CD4-positive, alpha-beta T cell (primary cell): ENCODE measurements at regions not wholly inside any gene's neighbourhood (a gene's known extent, or its start where the extent isn't known, plus 50 kb on each side); places are given as distances from the start of the nearest gene placed in this dataset.

Experiments used
- ATAC-seq: fragments of 200-7000 bp; cut with Tn5 transposase; one replicate; pipeline ENCODE4 v1.10.0; 2022; ENCODE audit warnings: mild to moderate bottlenecking; ENCODE audit not compliant: poor library complexity
- CTCF ChIA-PET: fragments of 350-600 bp; sonication (Branson Sonifier 250); formaldehyde crosslinking; loops from one replicate; lab custom pipeline; 2021; ENCODE audit warnings: antibody characterized with exemption, inconsistent platforms; lab: Charles Lee
- POLR2A ChIA-PET: fragments of 350-600 bp; sonication (Branson Sonifier 250); formaldehyde crosslinking; loops from one replicate; lab custom pipeline; 2021; ENCODE audit warnings: antibody characterized with exemption, inconsistent platforms; lab: Charles Lee
- DNase-seq, 14 experiments: peaks; one replicate each; pipeline ENCODE4 v3.0.0-alpha.2; 2013 to 2020; ENCODE audit warnings: mixed read lengths in 2 of 14
- H3K27ac ChIP-seq, 2 donors: one replicate each; pipeline versions ENCODE4 v1.5.1 to v1.7.0; 2013; ENCODE audit warnings: low read length in 2 of 2, low read depth in 1 of 2, mild to moderate bottlenecking in 1 of 2
- H3K27me3 ChIP-seq, 2 experiments: 1 replicate in 1 of 2; 2 replicates in 1 of 2; pipeline versions ENCODE4 v1.6.1 to v1.7.0; 2013; ENCODE audit warnings: low read length in 2 of 2, control low read depth in 1 of 2, mild to moderate bottlenecking in 1 of 2, moderate library complexity in 1 of 2; ENCODE audit not compliant: insufficient read depth in 2 of 2, control insufficient read depth in 1 of 2
- H3K36me3 ChIP-seq: one replicate; pipeline ENCODE4 v1.6.1; 2013; ENCODE audit warnings: low read length, control low read depth; ENCODE audit not compliant: insufficient read depth
- H3K4me1 ChIP-seq: one replicate; pipeline ENCODE4 v1.6.1; 2013; ENCODE audit warnings: low read length, control low read depth; ENCODE audit not compliant: insufficient read depth
- H3K4me3 ChIP-seq: one replicate; pipeline ENCODE4 v1.5.1; 2013; ENCODE audit warnings: mild to moderate bottlenecking, low read length, moderate library complexity
- H3K9me3 ChIP-seq, 2 experiments: 1 replicate in 1 of 2; 2 replicates in 1 of 2; pipeline versions ENCODE4 v1.6.1 to v1.7.0; 2013; ENCODE audit warnings: low read length in 2 of 2, mild to moderate bottlenecking in 2 of 2, control low read depth in 1 of 2, moderate library complexity in 1 of 2; ENCODE audit not compliant: control insufficient read depth in 1 of 2, insufficient read depth in 1 of 2
- H3K27ac Mint-ChIP-seq: one replicate; pipeline ENCODE4 v1.8.0; 2020; ENCODE audit warnings: mixed read lengths
- H3K27me3 Mint-ChIP-seq: one replicate; pipeline ENCODE4 v1.8.0; 2021; ENCODE audit warnings: mixed read lengths
- H3K36me3 Mint-ChIP-seq: one replicate; pipeline ENCODE4 v1.8.0; 2021; ENCODE audit warnings: low read depth, mixed read lengths
- H3K4me1 Mint-ChIP-seq: one replicate; pipeline ENCODE4 v1.8.0; 2021; ENCODE audit warnings: low read depth, mixed read lengths
- H3K4me3 Mint-ChIP-seq: one replicate; pipeline ENCODE4 v1.8.0; 2020; ENCODE audit warnings: mild to moderate bottlenecking, mixed read lengths
- H3K9me3 Mint-ChIP-seq: one replicate; pipeline ENCODE4 v1.8.0; 2020; ENCODE audit warnings: mixed read lengths
- intact Hi-C, 2 experiments: fragments of 100-400 bp; cut with DNase I in 1 of 2; cut with micrococcal nuclease in 1 of 2; formaldehyde crosslinking; loops; one replicate each; pipeline versions ENCODE4 v1.15.1 to v1.9.0; 2023 to 2025; cut with DNase I, micrococcal nuclease
- TF ChIP-seq, protein P1 (sequence below): fragments of 200-600 bp; IDR thresholded peaks from one replicate; pipeline ENCODE4 v1.8.0; 2022; ENCODE audit warnings: antibody characterized with exemption, mild to moderate bottlenecking

DNA sequence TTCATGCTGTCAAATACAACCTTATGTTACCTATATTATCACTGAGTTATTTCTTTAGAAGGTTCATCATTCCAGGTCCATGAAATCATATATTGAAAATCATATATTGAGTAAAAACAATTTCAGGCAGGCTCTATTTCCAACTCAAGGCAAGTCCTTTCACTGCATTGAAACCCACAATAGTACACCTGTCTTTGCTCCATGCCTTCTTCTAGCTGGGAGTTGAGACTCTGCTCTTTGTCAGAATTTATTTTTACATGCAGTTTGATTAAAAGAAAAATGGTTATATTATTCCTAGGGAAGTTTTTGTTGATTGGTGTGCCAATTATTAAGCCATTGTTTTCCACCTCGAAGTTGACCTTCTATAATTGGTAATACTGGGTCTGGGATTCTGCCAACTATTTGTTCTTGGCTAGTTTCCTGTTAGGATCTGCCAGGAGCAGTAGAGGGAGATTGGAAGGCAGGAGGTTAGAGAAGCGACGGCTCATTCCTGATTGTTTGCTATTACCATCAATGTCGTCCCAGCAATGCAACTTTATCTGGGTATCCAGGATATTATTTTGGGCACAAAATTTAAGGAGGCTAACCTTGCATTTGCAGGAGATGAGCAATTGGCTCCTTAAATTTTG is 79.5 kb upstream of the MIS18BP1 start:
- CTCF ChIA-PET: no interaction called here
- peaks cover 8 to 10% of the 10 kb centered on the region in 2 experiments for H3K9me3 ChIP-seq
- H3K27me3 Mint-ChIP-seq: peaks cover 3% of the 10 kb centered on the region
- H3K27me3 ChIP-seq: no peaks in the 10 kb centered on the region
- TF ChIP-seq, protein P1, sequence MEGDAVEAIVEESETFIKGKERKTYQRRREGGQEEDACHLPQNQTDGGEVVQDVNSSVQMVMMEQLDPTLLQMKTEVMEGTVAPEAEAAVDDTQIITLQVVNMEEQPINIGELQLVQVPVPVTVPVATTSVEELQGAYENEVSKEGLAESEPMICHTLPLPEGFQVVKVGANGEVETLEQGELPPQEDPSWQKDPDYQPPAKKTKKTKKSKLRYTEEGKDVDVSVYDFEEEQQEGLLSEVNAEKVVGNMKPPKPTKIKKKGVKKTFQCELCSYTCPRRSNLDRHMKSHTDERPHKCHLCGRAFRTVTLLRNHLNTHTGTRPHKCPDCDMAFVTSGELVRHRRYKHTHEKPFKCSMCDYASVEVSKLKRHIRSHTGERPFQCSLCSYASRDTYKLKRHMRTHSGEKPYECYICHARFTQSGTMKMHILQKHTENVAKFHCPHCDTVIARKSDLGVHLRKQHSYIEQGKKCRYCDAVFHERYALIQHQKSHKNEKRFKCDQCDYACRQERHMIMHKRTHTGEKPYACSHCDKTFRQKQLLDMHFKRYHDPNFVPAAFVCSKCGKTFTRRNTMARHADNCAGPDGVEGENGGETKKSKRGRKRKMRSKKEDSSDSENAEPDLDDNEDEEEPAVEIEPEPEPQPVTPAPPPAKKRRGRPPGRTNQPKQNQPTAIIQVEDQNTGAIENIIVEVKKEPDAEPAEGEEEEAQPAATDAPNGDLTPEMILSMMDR: no peak
- no peak overlapping the region for H3K27ac Mint-ChIP-seq
- H3K4me1 ChIP-seq: no peaks in the 10 kb centered on the region
- no peaks in the 10 kb centered on the region for H3K36me3 ChIP-seq
- intact Hi-C loops: no loop called here
- H3K4me3 Mint-ChIP-seq: no peak overlapping the region
- H3K9me3 Mint-ChIP-seq: peaks cover 16% of the 10 kb centered on the region
- no peaks in the 10 kb centered on the region for H3K36me3 Mint-ChIP-seq
- H3K4me3 ChIP-seq: no peak overlapping the region
- ATAC-seq: no peak
- no peak overlapping the region for H3K27ac ChIP-seq
- H3K4me1 Mint-ChIP-seq: no peaks in the 10 kb centered on the region
- POLR2A ChIA-PET: no interaction called here
- no peak for DNase-seq

DNA sequence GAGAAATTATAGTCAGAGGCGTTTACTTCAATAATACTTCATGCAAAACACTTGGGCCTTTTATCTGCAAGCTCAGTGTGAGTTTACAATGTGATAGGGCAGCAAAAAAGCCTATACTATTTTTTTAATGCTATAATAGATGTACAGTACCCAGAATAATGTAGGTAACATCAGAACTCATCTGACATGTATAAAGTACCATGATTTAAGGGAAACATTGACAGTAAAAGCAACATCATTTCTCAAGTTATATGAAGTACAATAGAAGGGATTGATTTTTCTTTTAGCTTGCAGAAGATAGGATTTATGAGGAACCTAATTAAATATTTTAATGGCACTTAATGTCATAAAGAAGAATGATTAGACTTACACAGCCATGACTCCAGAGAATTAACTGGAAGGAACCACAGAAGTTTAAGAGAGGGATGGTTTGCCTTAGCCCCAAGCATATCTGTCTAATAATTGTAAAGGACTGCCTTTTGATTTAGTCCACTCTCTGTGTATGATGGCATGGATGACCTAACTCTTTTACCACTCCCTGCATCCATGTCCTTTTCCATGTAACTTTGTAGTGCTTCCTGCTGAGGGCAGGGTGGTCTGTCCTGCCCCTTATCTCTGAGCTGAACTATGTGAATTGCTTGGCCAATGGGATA is 55.9 kb upstream of the MIS18BP1 start:
- Mint-ChIP-seq H3K27me3 (peaks cover 11% of the 10 kb centered on the region), H3K36me3 (no peaks in the 10 kb centered on the region), H3K4me3 (no peak overlapping the region), H3K9me3 (peaks cover 7% of the 10 kb centered on the region), H3K27ac (no peak overlapping the region), H3K4me1 (no peaks in the 10 kb centered on the region)
- Histone ChIP-seq H3K36me3 (no peaks in the 10 kb centered on the region), H3K4me1 (no peaks in the 10 kb centered on the region), H3K9me3 (peaks cover 10 to 14% of the 10 kb centered on the region in 2 experiments), H3K4me3 (no peak overlapping the region), H3K27ac (no peak overlapping the region), H3K27me3 (no peaks in the 10 kb centered on the region)
- DNase-seq (no peak), ATAC-seq (no peak)
- TF ChIP-seq, protein P1: no peak
- CTCF ChIA-PET: no interaction called here
- intact Hi-C loops: no loop called here
- POLR2A ChIA-PET: no interaction called here
